GM21515 (cell line): ENCODE measurements at regions not wholly inside any gene's neighbourhood (a gene's known extent, or its start where the extent isn't known, plus 50 kb on each side); places are given as distances from the start of the nearest gene placed in this dataset.
"Not testable (repeated sequence)": the region's sequence is repeated elsewhere in the genome, so short reads cannot be mapped to it uniquely, and the experiment has no call there.

ENCODE experiments used
- ATAC-seq: cut with Tn5 transposase; IDR thresholded peaks from one replicate; pipeline ENCODE4 v1.9.1; 2021; ENCODE audit not compliant: unreplicated experiment

DNA sequence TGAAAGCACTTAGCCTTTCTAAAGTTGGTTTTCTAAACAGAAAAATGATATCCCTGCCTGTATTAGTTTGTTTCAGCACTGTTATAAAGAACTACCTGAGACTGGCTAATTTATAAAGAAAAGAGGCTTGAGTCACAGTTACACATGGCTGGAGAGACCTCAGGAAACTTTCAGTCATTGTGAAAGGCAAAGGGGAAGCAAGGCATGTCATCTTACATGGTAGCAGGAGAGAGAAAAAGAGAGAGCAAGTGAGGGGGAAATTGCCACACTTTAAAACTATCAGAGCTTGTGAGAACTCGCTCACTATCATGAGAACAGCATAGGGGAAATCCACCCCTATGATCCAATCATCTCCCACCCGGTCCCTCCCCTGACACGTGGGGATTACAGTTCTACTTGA is 64.9 kb downstream of the FAM170A start:
- ATAC-seq = no peak

- no peak for ATAC-seq
Measured at GRCh38 chr5:119706049-119706448, 76.7 kb downstream of the FAM170A start.

GRCh38 chr5:119708076-119708790 is 78.9 kb downstream of the FAM170A start:
- no peak for ATAC-seq

DNA sequence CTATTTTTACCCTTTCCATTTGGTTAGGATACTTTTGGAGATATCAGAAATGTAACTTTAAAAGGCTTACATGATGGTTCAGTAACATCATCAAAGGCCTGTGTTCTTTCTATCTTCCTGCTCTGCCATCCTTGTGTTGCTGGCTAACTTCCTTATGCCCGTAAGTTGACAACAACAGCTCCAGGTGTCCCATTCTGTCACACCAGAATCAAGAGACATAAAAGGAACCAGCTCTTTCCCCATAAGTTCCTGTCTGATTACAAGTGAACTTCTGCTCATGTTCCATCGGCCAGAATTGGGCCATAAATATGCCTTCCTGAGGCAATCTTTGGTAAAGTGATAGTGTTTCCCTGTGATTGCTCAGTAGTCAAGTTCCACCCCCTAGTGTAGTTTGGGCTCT is 92.4 kb downstream of the FAM170A start:
- no peak for ATAC-seq

- not testable (repeated sequence) for ATAC-seq
Measured at GRCh38 chr5:119725291-119725690, 95.9 kb downstream of the FAM170A start.

GRCh38 chr5:119726544-119726943 is 97.2 kb downstream of the FAM170A start:
- no peak for ATAC-seq

DNA sequence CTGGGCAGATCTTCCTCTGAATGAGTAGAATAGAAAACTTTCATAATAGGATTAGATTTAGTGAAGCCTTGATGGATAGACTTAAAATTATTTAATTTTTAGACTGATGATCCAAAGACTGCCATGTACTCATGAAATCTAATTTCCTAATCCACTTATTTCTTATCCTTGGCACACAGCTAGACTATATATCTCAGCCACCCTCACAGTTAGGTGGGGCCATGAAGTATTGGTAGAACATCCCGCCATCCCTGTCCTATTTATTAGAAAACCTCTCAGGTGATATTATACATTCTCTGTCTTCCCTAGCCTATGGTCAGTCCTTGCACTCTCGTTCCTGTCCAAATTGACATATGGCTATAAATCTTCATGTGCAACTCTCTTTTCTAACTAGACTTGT is 110.9 kb downstream of the FAM170A start:
- no peak for ATAC-seq

DNA sequence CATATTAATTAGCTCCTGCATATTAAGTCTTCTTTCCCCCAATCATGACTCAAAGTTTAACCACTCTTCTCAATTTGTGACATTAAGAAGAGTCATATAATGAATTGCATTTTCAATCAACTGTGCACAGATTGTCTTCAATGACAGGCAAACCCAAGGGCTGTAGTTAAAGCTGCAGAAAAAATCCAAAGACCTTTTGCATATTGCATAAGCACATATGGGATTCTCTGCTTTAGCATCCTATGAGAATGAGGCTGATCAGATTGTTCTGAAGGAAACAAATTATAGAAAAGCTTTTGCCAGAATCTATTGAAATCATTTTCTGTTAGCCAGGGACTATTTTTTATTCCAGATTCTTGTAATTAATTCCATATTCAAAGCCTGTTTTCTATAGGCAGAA is 112.3 kb downstream of the FAM170A start:
- no peak for ATAC-seq

DNA sequence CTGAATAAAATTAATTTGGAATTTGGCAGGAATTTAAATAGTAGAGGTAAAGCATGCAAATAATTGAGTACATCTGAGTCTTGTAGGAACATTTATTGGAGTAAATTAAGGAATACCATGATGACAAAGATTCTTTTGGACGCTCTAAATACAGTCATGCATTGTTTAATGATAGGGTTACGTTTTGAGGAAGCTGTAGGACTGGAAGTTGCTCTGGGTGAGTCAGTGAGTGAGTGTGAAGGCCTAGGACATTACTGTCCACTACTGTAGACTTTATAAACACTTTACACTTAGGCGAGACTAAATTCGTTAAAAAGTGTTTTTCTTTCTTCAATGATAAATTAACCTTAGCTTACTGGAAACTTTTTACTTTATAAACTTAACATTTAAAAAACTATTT is 113.0 kb downstream of the FAM170A start:
- no peak for ATAC-seq

- ATAC-seq = peak; percentile 96
Measured at GRCh38 chr5:119743927-119744326, 114.6 kb downstream of the FAM170A start.

GRCh38 chr5:119745976-119746375 is 116.6 kb downstream of the FAM170A start:
- no peak for ATAC-seq

DNA sequence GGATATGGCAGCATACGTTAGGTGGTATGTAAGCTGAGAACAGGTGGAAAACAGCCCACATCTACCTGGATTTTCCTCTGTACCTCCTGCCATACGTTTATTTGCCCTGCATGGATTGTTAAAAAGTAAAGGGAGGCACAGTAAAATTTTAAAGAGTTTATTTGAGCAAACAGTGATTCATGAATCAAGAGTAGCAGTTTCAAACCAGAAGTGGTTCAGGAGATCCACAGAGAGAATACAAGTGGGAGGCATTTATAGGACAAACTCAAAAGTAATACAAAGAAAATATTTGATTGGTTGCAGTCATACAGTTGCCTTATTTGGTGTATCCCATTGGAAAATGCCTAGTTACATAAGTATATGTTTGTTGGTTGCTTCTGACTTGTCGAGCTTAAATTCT is 117.6 kb downstream of the FAM170A start:
- ATAC-seq = no peak

GRCh38 chr5:119750887-119751733 is 121.8 kb downstream of the FAM170A start:
- ATAC-seq = no peak

DNA sequence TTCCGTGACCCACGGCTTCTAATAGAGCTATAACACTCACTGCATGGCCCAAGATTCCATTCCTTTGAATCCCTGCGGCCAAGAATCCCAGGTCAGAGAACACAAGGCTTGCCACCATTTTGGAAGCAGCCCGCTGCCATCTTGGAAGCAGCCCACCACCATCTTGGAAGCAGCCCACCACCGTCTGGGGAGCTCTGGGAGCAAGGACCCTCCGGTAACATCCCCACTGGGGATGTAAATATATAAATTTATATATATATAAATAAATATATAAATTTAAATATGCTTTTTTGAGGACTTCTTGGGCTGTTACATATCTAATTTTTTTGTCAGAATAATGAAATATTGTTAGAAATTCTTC is 122.4 kb downstream of the FAM170A start:
- ATAC-seq = no peak

DNA sequence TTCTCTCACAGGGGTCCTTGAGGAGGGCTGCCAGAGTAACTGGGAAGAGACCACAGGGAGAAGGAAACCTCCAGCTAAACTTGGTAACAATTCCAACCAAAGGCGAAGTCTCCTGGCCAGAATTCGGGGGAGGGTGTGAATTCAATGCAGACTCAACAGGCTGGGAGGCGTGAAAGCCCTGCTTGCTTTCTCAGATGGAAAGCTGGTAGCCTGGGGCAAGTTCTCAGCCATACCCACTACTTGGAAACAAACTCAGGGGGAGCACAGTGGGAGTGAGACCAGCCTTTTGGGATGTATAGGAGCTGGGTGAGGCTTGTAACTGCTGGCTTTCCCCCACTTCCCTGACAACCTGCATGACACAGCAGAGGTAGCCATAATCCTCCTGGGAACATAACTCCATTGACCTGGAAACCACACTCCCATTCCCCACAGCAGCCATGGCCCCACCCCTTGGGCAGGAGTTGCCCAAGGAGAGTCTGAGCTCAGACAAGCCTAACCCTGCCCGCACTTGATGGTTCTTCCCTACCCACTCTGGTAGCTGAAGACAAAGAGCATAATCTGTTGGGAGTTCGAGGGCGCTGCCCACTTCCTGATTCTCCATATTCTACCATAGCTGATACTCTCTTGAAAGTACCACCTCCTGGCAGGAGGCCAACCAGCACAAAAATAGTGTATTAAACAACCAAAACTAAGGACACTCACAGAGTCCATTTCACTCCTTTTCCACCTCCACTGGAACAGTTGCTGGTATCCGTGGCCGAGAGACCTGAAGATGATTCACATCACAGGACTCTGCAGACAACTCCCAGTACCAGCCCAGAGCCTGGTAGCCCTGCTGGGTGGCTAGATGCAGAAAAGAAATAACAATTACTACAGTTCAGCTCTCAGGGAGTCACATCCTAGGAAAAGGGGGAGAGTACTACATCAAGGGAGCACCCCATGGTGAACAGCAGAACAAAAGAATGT is 123.8 kb downstream of the FAM170A start:
- no peak for ATAC-seq

DNA sequence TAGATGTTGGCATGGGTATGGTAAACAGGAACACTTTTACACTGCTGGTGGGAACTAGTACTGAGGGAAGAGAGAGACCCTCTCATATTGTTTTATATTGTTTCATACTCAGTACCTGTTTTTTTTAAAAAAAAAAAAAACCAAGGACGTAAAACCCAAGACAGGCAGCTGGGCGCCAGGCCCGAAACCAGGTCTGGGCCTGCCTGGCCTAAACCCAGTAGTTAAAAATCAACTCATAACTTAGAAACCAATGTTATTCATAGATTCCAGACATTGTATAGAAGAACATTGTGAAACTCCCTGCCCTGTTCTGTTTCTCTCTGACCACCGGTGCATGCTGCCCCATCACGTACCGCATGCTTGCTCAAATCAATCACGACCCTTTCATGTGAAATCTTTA is 125.5 kb downstream of the FAM170A start:
- not testable (repeated sequence) for ATAC-seq

DNA sequence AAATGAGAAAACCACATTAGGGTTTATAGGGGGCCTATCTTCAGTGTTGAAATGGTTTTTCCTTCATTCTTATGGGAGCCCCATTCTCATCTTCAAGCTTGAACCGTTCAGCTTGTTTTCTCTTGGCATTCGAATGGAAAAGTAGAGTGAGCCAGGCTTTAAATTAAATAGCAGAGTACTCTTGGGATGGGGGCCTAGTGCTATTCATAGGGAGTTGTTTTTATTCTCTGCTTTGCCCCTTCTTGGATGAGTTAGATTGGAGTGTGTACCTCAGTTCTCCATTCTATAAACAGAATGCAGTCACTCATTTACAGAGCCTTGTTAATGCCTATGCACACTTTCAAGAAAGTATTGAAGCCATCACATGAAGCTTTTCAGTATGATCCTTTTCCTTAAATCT is 127.9 kb downstream of the FAM170A start:
- no peak for ATAC-seq

DNA sequence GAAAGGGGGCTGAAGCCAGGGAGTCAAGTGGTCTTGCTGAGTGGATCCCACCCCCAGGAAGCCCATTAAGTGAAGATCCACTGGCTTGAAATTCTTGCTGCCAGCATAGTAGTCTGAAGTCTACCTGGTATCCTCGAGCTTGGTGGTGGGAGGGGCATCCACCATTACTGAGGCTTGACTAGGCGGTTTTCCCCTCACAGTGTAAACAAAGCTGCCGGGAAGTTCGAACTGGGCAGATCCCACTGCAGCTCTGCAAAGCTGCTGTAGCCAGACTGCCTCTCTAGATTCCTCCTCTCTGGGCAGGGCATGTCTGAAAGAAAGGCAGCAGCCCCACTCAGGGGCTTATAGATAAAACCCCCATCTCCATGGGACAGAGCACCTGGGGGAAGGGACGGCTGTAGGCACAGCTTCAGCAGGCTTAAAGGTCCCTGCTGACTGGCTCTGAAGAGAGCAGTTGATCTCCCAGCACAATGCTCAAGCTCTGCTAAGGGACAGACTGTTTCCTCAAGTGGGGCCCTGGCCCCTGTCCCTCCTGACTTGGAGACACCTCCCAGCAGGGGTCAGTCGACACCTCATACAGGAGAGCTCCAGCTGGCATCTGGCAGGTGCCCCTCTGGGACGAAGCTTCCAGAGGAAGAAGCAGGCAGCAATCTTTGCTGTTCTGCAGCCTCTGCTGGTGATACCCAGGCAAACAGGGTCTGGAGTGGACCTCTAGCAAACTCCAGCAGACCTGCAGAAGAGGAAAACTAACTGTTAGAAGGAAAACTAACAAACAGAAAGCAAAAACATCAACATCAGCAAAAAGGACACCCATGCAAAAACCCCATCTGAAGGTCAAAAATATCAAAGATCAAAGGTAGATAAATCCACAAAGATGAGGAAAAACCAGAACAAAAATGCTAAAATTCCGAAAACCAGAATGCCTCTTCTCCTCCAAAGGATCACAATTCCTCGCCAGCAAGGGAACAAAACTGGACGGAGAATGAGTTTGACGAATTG is 140.6 kb downstream of the FAM170A start:
- not testable (repeated sequence) for ATAC-seq

DNA sequence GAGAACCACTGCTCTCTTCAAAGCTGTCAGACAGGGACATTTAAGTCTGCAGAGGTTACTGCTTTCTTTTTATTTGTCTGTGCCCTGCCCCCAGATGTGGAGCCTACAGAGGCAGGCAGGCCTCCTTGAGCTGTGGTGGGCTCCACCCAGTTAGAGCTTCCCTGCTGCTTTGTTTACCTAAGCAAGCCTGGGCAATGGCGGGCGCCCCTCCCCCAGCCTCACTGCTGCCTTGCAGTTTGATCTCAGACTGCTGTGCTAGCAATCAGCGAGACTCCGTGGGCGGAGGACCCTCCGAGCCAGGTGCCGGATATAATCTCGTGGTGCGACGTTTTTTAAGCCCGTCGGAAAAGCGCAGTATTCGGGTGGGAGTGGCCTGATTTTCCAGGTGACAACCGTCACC is 150.8 kb downstream of the FAM170A start:
- ATAC-seq = not testable (repeated sequence)

GRCh38 chr5:119785057-119785456 is 155.7 kb downstream of the FAM170A start:
- ATAC-seq = no peak
